GM12891 (cell line): ENCODE measurements at regions not wholly inside any gene's neighbourhood (a gene's known extent, or its start where the extent isn't known, plus 50 kb on each side); places are given as distances from the start of the nearest gene placed in this dataset.

ENCODE experiments used
- DNase-seq: peaks from one replicate; pipeline ENCODE4 v3.0.0; 2011; ENCODE audit warnings: low spot score; ENCODE audit not compliant: insufficient read length
- FAIRE-seq: peaks from 2 replicates; lab custom pipeline; 2011; peaks lifted over from hg19 to GRCh38; lab: Jason Lieb, UNC
- PAX5 ChIP-seq: IDR thresholded peaks from 2 replicates; pipeline ENCODE4 v1.6.1; 2011; ENCODE audit warnings: low read length, moderate library complexity, mild to moderate bottlenecking; ENCODE audit not compliant: insufficient read depth, severe bottlenecking
- POLR2A ChIP-seq: IDR thresholded peaks from 2 replicates; pipeline ENCODE4 v1.6.1; 2011; ENCODE audit warnings: low read depth, low read length, control low read depth
- POLR2AphosphoS5 ChIP-seq: IDR thresholded peaks from 2 replicates; pipeline ENCODE4 v1.6.1; 2011; ENCODE audit warnings: low read depth, low read length, control low read depth
- POU2F2 ChIP-seq: IDR thresholded peaks from 2 replicates; pipeline ENCODE4 v1.6.1; 2011; ENCODE audit warnings: low read depth, mild to moderate bottlenecking, control low read depth, low read length, moderate library complexity
- SPI1 ChIP-seq: IDR thresholded peaks from 2 replicates; pipeline ENCODE4 v1.6.1; 2011; ENCODE audit warnings: low read depth, low read length, control low read depth
- TAF1 ChIP-seq: IDR thresholded peaks from 2 replicates; pipeline ENCODE4 v1.6.1; 2011; ENCODE audit warnings: low read depth, low read length, control low read depth

DNA sequence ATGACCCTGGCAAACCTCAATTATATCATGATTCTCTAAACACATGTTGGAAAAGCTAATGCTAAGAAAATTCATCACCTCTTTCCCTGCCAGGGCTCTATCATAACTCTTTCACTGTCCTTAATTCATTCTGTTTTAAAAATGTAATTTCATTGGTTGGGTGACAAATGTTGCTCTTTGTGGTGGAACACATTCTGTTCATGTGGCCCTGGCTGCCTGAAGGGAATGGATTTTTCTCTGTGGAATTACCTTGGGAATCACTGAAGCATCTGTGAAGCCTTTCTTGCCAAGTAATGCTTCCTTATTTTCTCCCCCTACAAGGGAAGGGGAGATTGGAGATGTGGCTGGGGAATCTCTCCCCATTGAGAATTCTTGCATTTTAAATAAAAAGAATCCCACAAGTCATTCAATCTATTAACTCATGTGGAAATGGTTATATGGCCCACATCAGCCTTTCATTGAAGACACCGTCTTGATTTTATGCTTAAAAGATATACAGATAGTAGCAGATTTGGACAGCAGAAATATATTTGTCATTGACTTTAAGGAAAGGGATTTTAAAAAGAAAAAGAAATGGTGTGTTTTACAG, 201.8 kb upstream of the NMUR2 start:
- DNase-seq, result no peak
- TF ChIP-seq SPI1, result no peak
- TF ChIP-seq POLR2A, result no peak
- TF ChIP-seq POU2F2, result no peak
- TF ChIP-seq PAX5, result no peak
- no peak for TF ChIP-seq TAF1
- TF ChIP-seq POLR2AphosphoS5, result no peak
- no peak for FAIRE-seq

- FAIRE-seq (no peak), DNase-seq (no peak)
- TF ChIP-seq POU2F2 (no peak), PAX5 (no peak), TAF1 (no peak), POLR2AphosphoS5 (no peak), SPI1 (no peak), POLR2A (no peak)
Observed at GRCh38 chr5:152607401-152608160, 202.5 kb upstream of the NMUR2 start.

DNA sequence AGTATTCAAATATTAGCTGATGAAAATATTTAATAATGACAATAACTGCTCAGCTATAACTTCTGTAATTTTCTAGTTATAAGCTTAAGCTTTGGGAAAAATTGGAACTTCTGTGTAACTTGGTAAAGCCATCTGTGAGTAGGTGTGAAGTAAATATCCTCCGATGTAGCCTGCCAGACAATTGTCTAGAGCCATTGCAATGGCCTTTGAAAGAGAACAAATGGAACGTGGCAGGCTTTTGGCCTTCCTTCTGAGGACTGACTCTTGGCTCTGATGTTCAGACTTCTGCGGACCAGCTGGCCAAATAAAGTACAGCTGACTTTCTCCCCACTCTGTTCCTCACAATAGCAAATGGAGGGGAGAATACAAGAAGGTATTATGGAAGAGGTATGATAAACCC, 203.4 kb upstream of the NMUR2 start:
- no peak for FAIRE-seq
- no peak for DNase-seq
- no peak for TF ChIP-seq TAF1
- no peak for TF ChIP-seq POLR2AphosphoS5
- TF ChIP-seq SPI1, result no peak
- no peak for TF ChIP-seq PAX5
- TF ChIP-seq POLR2A, result no peak
- TF ChIP-seq POU2F2, result no peak

- DNase-seq (no peak), FAIRE-seq (no peak)
- TF ChIP-seq POLR2AphosphoS5, result no peak
- TF ChIP-seq SPI1, result no peak
- no peak for TF ChIP-seq POLR2A
- no peak for TF ChIP-seq TAF1
Observed at GRCh38 chr5:152619756-152620155, 214.7 kb upstream of the NMUR2 start.

- DNase-seq (no peak), FAIRE-seq (no peak)
- TF ChIP-seq POLR2AphosphoS5 (no peak), PAX5 (no peak), SPI1 (no peak), POLR2A (no peak), TAF1 (no peak), POU2F2 (no peak)
Observed at GRCh38 chr5:152622628-152623027, 217.5 kb upstream of the NMUR2 start.

- FAIRE-seq, result no peak
- no peak for DNase-seq
- TF ChIP-seq POU2F2 (no peak), TAF1 (no peak), PAX5 (no peak), SPI1 (no peak)
Observed at GRCh38 chr5:152623951-152624350, 218.9 kb upstream of the NMUR2 start.

DNA sequence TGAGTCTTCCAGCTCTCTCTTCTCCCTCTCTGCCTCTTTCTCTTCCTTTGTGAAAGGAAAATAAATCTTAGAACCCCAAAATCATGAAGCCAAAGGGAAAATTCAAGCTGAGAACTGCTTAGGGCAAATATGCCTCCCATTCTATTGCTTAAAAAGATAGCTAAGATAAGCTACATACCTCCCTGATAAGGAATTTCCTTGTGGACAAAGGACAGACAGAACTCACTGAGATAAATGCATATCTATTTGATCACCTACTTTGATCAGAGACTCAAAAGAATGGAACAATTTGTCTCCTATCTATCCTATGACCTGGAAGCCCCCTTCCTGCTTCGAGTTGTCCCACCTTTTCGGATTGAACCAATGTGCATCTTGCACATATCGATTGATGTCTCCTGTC, 220.6 kb upstream of the NMUR2 start:
- FAIRE-seq (no peak), DNase-seq (no peak)
- TF ChIP-seq POLR2AphosphoS5, result no peak

- FAIRE-seq (no peak), DNase-seq (no peak)
- no peak for TF ChIP-seq SPI1
- TF ChIP-seq POU2F2, result no peak
- TF ChIP-seq TAF1, result no peak
- TF ChIP-seq POLR2AphosphoS5, result no peak
- no peak for TF ChIP-seq POLR2A
- TF ChIP-seq PAX5, result no peak
Observed at GRCh38 chr5:152631221-152631620, 226.1 kb upstream of the NMUR2 start.

- no peak for DNase-seq
- TF ChIP-seq POLR2AphosphoS5 (no peak), POLR2A (no peak), TAF1 (no peak), POU2F2 (no peak), SPI1 (no peak), PAX5 (no peak)
- FAIRE-seq, result no peak
Observed at GRCh38 chr5:152632360-152632759, 227.3 kb upstream of the NMUR2 start.

DNA sequence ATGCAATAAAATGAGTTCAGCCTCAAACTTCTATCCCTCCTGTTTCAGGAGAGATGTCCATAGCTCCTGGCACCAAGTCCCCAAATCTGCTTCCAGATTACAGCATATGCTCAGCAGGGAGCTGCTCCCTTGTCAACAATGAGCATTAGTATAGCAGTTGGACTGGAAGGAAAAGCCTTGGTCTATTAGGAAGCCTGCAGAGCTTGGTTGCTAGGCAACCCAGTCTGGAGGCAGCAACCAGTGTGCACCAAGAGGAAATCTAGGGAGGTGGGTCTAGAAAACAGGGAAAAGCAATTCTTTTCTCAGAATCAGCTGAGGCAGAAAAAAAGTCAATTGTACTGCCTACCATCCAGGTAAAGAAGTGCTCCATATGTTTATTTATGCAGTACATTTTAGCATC, 229.5 kb upstream of the NMUR2 start:
- DNase-seq (no peak), FAIRE-seq (no peak)
- no peak for TF ChIP-seq TAF1
- no peak for TF ChIP-seq POU2F2
- TF ChIP-seq PAX5, result no peak
- no peak for TF ChIP-seq POLR2A
- TF ChIP-seq SPI1, result no peak
